GM13977 (cell line): ENCODE measurements at regions not wholly inside any gene's neighbourhood (a gene's known extent, or its start where the extent isn't known, plus 50 kb on each side); places are given as distances from the start of the nearest gene placed in this dataset.

Experiments used
- DNase-seq: peaks from one replicate; pipeline ENCODE4 v3.0.0; 2012; ENCODE audit warnings: low spot score
- CTCF ChIP-seq: IDR thresholded peaks from 2 replicates; pipeline ENCODE4 v1.5.1; 2012; ENCODE audit warnings: mild to moderate bottlenecking, control low read depth; ENCODE audit not compliant: insufficient read depth; ENCODE audit errors: extremely low read depth, missing control alignments
- in situ Hi-C: fragments of 300-500 bp; cut with MboI; formaldehyde crosslinking; loops from one replicate; pipeline ENCODE4 v1.12.0; 2022; ENCODE audit warnings: low sequenced_read_pairs, low pct_unique_long_range_greater_than_20kb, mixed read lengths, inconsistent platforms; ENCODE audit not compliant: unreplicated experiment

DNA sequence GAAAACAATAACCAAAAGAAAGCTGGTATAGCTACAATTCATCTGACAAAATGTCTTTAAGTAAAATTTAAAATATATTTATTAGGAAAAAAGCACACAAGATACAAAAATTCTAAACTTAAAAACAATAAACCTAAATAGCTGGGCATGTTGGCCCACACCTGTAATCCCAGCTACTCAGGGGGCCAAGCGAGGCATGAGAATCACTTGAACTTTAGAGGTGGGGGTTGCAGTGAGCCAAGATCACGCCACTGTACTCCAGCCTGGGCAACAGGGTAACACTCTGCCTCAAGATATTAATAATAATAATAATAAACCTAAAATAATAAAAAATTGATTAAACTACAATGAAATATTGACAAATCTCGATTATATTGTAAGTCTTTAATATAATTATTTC lies 77.8 kb upstream of the PDK4 start:
- no peak for TF ChIP-seq CTCF
- in situ Hi-C loops, result no loop called here
- DNase-seq, result no peak

- in situ Hi-C loops, result no loop called here
- DNase-seq, result no peak
- no peak for TF ChIP-seq CTCF
These were observed 76.1 kb upstream of the PDK4 start for GRCh38 chr7:95672434-95672833.

- in situ Hi-C loops, result no loop called here
- no peak for TF ChIP-seq CTCF
- DNase-seq, result no peak
These were observed 73.2 kb upstream of the PDK4 start for GRCh38 chr7:95669513-95669912.

- in situ Hi-C loops, result no loop called here
- DNase-seq, result no peak
- no peak for TF ChIP-seq CTCF
These were observed 72.2 kb upstream of the PDK4 start for GRCh38 chr7:95668504-95669018.

DNA sequence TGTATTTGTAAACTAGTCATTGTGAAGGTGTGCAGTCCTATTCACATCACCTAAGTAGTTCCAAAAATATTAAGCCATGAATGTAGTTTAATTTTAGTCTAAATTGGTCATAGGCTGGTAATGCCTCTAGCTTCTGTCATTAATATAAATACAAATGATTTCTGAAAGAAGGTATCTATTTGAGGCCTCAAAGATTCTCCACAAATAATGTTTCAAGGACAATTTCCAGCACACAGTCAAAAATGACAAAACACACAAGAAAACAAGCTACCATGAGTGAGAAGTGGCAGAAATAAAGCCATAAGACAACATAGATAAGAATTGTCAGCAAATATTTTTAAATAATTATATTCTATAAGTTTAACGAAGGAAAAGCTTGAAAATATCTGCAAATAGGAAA lies 66.7 kb upstream of the PDK4 start:
- no peak for DNase-seq
- TF ChIP-seq CTCF, result no peak
- in situ Hi-C loops, result no loop called here

- no peak for TF ChIP-seq CTCF
- in situ Hi-C loops, result no loop called here
These were observed 63.7 kb upstream of the PDK4 start for GRCh38 chr7:95660023-95660434.

GRCh38 chr7:95658676-95659075 lies 62.4 kb upstream of the PDK4 start:
- TF ChIP-seq CTCF, result no peak
- in situ Hi-C loops, result no loop called here
- no peak for DNase-seq

More at GRCh38 chr7:95660023-95660434, 63.7 kb upstream of the PDK4 start:
- DNase-seq, result no peak
